Left renal cortex interstitium (tissue), 4 donors: ENCODE measurements at regions not wholly inside any gene's neighbourhood (a gene's known extent, or its start where the extent isn't known, plus 50 kb on each side); places are given as distances from the start of the nearest gene placed in this dataset.
"Not testable (repeated sequence)": the region's sequence is repeated elsewhere in the genome, so short reads cannot be mapped to it uniquely, and the experiment has no call there.

Experiments
- DNase-seq, 4 donors: peaks; one replicate each; pipeline ENCODE4 v3.0.0-alpha.2; 2013; ENCODE audit warnings: low read depth in 4 of 4, low spot score in 2 of 4, missing footprints in 1 of 4

GRCh38 chr4:123024710-123025109 lies 102.3 kb upstream of the NUDT6 start:
- DNase-seq: no peak

- DNase-seq: no peak
Measured at GRCh38 chr4:123025398-123025797, 103.0 kb upstream of the NUDT6 start.

GRCh38 chr4:123026015-123026414 lies 103.6 kb upstream of the NUDT6 start:
- DNase-seq: not testable (repeated sequence)

GRCh38 chr4:123031664-123032063 lies 109.3 kb upstream of the NUDT6 start:
- no peak for DNase-seq

- DNase-seq: no peak
Measured at GRCh38 chr4:123034023-123034422, 111.6 kb upstream of the NUDT6 start.

GRCh38 chr4:123035239-123035638 lies 112.8 kb upstream of the NUDT6 start:
- DNase-seq: no peak

GRCh38 chr4:123037804-123038203 lies 115.4 kb upstream of the NUDT6 start:
- no peak for DNase-seq

GRCh38 chr4:123042095-123042494 lies 119.7 kb upstream of the NUDT6 start:
- no peak for DNase-seq

GRCh38 chr4:123043013-123043412 lies 120.6 kb upstream of the NUDT6 start:
- DNase-seq: no peak

GRCh38 chr4:123043793-123044425 lies 121.5 kb upstream of the NUDT6 start:
- no peak for DNase-seq

- DNase-seq: no peak
Measured at GRCh38 chr4:123046096-123046495, 123.7 kb upstream of the NUDT6 start.

GRCh38 chr4:123050018-123050417 lies 127.6 kb upstream of the NUDT6 start:
- DNase-seq: no peak

GRCh38 chr4:123052007-123052406 lies 129.6 kb upstream of the NUDT6 start:
- no peak for DNase-seq

- DNase-seq: no peak
Measured at GRCh38 chr4:123055943-123056342, 133.5 kb upstream of the NUDT6 start.

GRCh38 chr4:123060039-123060770 lies 137.8 kb upstream of the NUDT6 start:
- DNase-seq: no peak

- no peak for DNase-seq
Measured at GRCh38 chr4:123064390-123064789, 142.0 kb upstream of the NUDT6 start.

GRCh38 chr4:123068081-123068480 lies 145.7 kb upstream of the NUDT6 start:
- peak in 1 of 4 donors; percentile 21 for DNase-seq

- no peak for DNase-seq
Measured at GRCh38 chr4:123072060-123072459, 149.7 kb upstream of the NUDT6 start.

GRCh38 chr4:123073650-123074049 lies 151.3 kb upstream of the NUDT6 start:
- DNase-seq: no peak

- no peak for DNase-seq
Measured at GRCh38 chr4:123077330-123077729, 154.9 kb upstream of the NUDT6 start.

GRCh38 chr4:123081971-123082370 lies 159.6 kb upstream of the NUDT6 start:
- no peak for DNase-seq

- no peak for DNase-seq
Measured at GRCh38 chr4:123083646-123084045, 161.2 kb upstream of the NUDT6 start.
